ENCODE measurements at regions not wholly inside any gene's neighbourhood (a gene's known extent, or its start where the extent isn't known, plus 50 kb on each side); places are given as distances from the start of the nearest gene placed in this dataset.

GRCh38 chr5:8028243-8028642 is 159.3 kb downstream of the MTRR start:
- Histone ChIP-seq H3K4me1 (no peaks in the 10 kb centered on the region), H3K27ac (no peak overlapping the region), H3K9me3 (no peaks in the 10 kb centered on the region), H3K4me2 (no peak overlapping the region), H3K4me3 (no peak overlapping the region)
- TF ChIP-seq ELK1 (IDR thresholded peaks at IDR 0.05; ENCODE audit: low read depth, low read length) = no peak
- no peak for TF ChIP-seq HOXA7 (CRISPR knock-in tag; IDR thresholded peaks at IDR 0.05)
- TF ChIP-seq HDAC2 (IDR thresholded peaks at IDR 0.05) = no peak
- no peak for TF ChIP-seq RCOR1 (IDR thresholded peaks at IDR 0.05; ENCODE audit: low read depth, low read length)
- TF ChIP-seq, protein P1, sequence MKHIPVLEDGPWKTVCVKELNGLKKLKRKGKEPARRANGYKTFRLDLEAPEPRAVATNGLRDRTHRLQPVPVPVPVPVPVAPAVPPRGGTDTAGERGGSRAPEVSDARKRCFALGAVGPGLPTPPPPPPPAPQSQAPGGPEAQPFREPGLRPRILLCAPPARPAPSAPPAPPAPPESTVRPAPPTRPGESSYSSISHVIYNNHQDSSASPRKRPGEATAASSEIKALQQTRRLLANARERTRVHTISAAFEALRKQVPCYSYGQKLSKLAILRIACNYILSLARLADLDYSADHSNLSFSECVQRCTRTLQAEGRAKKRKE (CRISPR knock-in tag; IDR thresholded peaks at IDR 0.05; ENCODE audit: low read depth) = no peak
- no peak for TF ChIP-seq JUN (IDR thresholded peaks at IDR 0.05)
- no peak for TF ChIP-seq HOXB13 (CRISPR knock-in tag; IDR thresholded peaks at IDR 0.05; ENCODE audit: low read depth)
- no peak for TF ChIP-seq BCL3 (IDR thresholded peaks at IDR 0.05)
- TF ChIP-seq ESRRA (IDR thresholded peaks at IDR 0.05; ENCODE audit: borderline replicate concordance, low read length) = no peak
- no peak for TF ChIP-seq MAZ (IDR thresholded peaks at IDR 0.05; ENCODE audit: borderline replicate concordance, low read depth, low read length)
- no peak for FAIRE-seq
- no peak for DNase-seq (ENCODE audit: low read depth in 1 of 2, low spot score in 1 of 2)
- 0% methylated on average over 2 of the region's 2 CpGs for WGBS (ENCODE audit: missing lambda C conversion rate)
- POLR2A ChIA-PET = no interaction called here
- CTCF ChIA-PET = no interaction called here
- no peak for ATAC-seq

- ChIA-PET CTCF (no interaction called here), POLR2A (no interaction called here)
- FAIRE-seq = no peak
- H3K4me2 ChIP-seq = no peak overlapping the region
- H3K9me3 ChIP-seq = no peaks in the 10 kb centered on the region
- no peak overlapping the region for H3K4me3 ChIP-seq
- 0% methylated on average over 3 of the region's 3 CpGs for WGBS (ENCODE audit: missing lambda C conversion rate)
- TF ChIP-seq SMC3 (IDR thresholded peaks at IDR 0.05) (no peak), HOXA7 (CRISPR knock-in tag; IDR thresholded peaks at IDR 0.05) (no peak), FOSL2 (IDR thresholded peaks at IDR 0.05) (no peak), FOSL2 (CRISPR knock-in tag; IDR thresholded peaks at IDR 0.05) (no peak), EHMT2 (IDR thresholded peaks at IDR 0.05; ENCODE audit: low read depth) (no peak), REST (IDR thresholded peaks at IDR 0.05) (no peak), CEBPB (IDR thresholded peaks at IDR 0.05) (no peak), HEYL (CRISPR knock-in tag; IDR thresholded peaks at IDR 0.05) (no peak), BCL3 (IDR thresholded peaks at IDR 0.05) (no peak), ZNF302 (CRISPR knock-in tag; IDR thresholded peaks at IDR 0.05) (no peak), HDAC2 (IDR thresholded peaks at IDR 0.05) (no peak), JUNB (IDR thresholded peaks at IDR 0.05) (no peak), HOXB13 (CRISPR knock-in tag; IDR thresholded peaks at IDR 0.05; ENCODE audit: low read depth) (no peak), MAX (IDR thresholded peaks at IDR 0.05) (no peak), TP53 (CRISPR knock-in tag; IDR thresholded peaks at IDR 0.05) (no peak), POLR2AphosphoS2 (conservative IDR thresholded peaks at IDR 0.05; ENCODE audit: low read length) (no peak), ZFP36 (IDR thresholded peaks at IDR 0.05; ENCODE audit: borderline replicate concordance, partially characterized antibody) (no peak)
- H3K27ac ChIP-seq = no peak overlapping the region
- DNase-seq (ENCODE audit: low read depth in 1 of 2, low spot score in 1 of 2) = no peak
- no peaks in the 10 kb centered on the region for H3K4me1 ChIP-seq
- no peak for ATAC-seq
These were observed 164.3 kb downstream of the MTRR start for GRCh38 chr5:8033261-8033660.
